ENCODE measurements at regions not wholly inside any gene's neighbourhood (a gene's known extent, or its start where the extent isn't known, plus 50 kb on each side); places are given as distances from the start of the nearest gene placed in this dataset.

GRCh38 chr12:97235102-97235501 lies 227.5 kb upstream of the RMST start:
- in situ Hi-C loops (cut with MboI; ENCODE audit: low sequenced_read_pairs, unreplicated experiment) = no loop called here

GRCh38 chr12:97246368-97246767 lies 216.2 kb upstream of the RMST start:
- DNase-seq (ENCODE audit: low spot score) = no peak
- no peak for TF ChIP-seq CTCF (IDR thresholded peaks at IDR 0.05; ENCODE audit: borderline replicate concordance, control extremely low read depth, extremely low read depth, insufficient read depth, missing control alignments)
- in situ Hi-C loops (cut with MboI; ENCODE audit: low sequenced_read_pairs, unreplicated experiment) = no loop called here

More at GRCh38 chr12:97235102-97235501, 227.5 kb upstream of the RMST start:
- DNase-seq (ENCODE audit: low spot score) = no peak
- no peak for TF ChIP-seq CTCF (IDR thresholded peaks at IDR 0.05; ENCODE audit: borderline replicate concordance, control extremely low read depth, extremely low read depth, insufficient read depth, missing control alignments)

GRCh38 chr12:97250483-97250882 lies 212.1 kb upstream of the RMST start:
- in situ Hi-C loops (cut with MboI; ENCODE audit: low sequenced_read_pairs, unreplicated experiment) = no loop called here
- no peak for DNase-seq (ENCODE audit: low spot score)
- no peak for TF ChIP-seq CTCF (IDR thresholded peaks at IDR 0.05; ENCODE audit: borderline replicate concordance, control extremely low read depth, extremely low read depth, insufficient read depth, missing control alignments)

GRCh38 chr12:97257726-97258125 lies 204.9 kb upstream of the RMST start:
- DNase-seq (ENCODE audit: low spot score) = no peak
- in situ Hi-C loops (cut with MboI; ENCODE audit: low sequenced_read_pairs, unreplicated experiment) = no loop called here

GRCh38 chr12:97259098-97259497 lies 203.5 kb upstream of the RMST start:
- no peak for TF ChIP-seq CTCF (IDR thresholded peaks at IDR 0.05; ENCODE audit: borderline replicate concordance, control extremely low read depth, extremely low read depth, insufficient read depth, missing control alignments)
- no peak for DNase-seq (ENCODE audit: low spot score)
- in situ Hi-C loops (cut with MboI; ENCODE audit: low sequenced_read_pairs, unreplicated experiment) = no loop called here

More at GRCh38 chr12:97257726-97258125, 204.9 kb upstream of the RMST start:
- TF ChIP-seq CTCF (IDR thresholded peaks at IDR 0.05; ENCODE audit: borderline replicate concordance, control extremely low read depth, extremely low read depth, insufficient read depth, missing control alignments) = no peak

- no peak for DNase-seq (ENCODE audit: low spot score)
- in situ Hi-C loops (cut with MboI; ENCODE audit: low sequenced_read_pairs, unreplicated experiment) = no loop called here
- TF ChIP-seq CTCF (IDR thresholded peaks at IDR 0.05; ENCODE audit: borderline replicate concordance, control extremely low read depth, extremely low read depth, insufficient read depth, missing control alignments) = no peak
These were observed 201.8 kb upstream of the RMST start for GRCh38 chr12:97260786-97261185.

GRCh38 chr12:97267166-97267565 lies 195.4 kb upstream of the RMST start:
- no peak for TF ChIP-seq CTCF (IDR thresholded peaks at IDR 0.05; ENCODE audit: borderline replicate concordance, control extremely low read depth, extremely low read depth, insufficient read depth, missing control alignments)
- no peak for DNase-seq (ENCODE audit: low spot score)
- in situ Hi-C loops (cut with MboI; ENCODE audit: low sequenced_read_pairs, unreplicated experiment) = no loop called here

Data from GM13976 (cell line).